ENCODE measurements at regions not wholly inside any gene's neighbourhood (a gene's known extent, or its start where the extent isn't known, plus 50 kb on each side); places are given as distances from the start of the nearest gene placed in this dataset.
"Not testable (repeated sequence)": the region's sequence is repeated elsewhere in the genome, so short reads cannot be mapped to it uniquely, and the experiment has no call there.

DNA sequence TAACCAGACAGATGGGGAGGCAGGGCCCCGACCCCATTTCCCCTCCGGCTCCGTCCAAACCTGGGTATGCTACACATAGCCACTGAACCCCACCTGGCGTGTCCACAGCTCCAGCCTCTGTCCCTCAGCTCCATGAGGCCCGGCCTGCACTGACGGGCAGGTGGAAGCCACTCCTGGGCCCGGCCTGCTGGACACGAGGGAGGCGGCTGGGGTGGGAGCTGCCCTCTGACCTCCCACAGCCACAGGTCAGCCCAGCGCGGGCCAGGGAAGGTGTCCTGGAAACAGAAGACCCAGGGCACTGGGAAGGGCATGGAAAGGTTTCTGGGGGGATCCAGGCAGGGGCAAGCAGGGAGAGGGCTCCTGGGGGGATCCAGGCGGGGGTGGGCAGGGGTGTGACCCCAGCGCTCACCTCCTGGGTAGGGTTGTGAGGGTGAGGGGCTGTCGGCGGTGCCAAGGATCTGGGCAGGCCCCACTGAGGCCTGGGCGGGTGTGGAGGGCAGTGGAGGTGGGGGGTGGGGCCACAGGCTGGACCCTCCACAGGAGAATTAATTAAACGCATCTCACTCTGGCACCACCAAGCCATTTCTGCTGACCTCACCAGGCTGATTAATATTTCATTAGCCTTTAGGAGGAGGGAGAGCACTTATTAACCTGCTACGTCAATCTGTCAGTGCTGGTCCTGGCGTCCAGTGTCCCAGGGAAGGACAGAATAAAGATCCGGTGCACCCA, 108.9 kb downstream of the UNCX start:
- DNase-seq: no peak

DNA sequence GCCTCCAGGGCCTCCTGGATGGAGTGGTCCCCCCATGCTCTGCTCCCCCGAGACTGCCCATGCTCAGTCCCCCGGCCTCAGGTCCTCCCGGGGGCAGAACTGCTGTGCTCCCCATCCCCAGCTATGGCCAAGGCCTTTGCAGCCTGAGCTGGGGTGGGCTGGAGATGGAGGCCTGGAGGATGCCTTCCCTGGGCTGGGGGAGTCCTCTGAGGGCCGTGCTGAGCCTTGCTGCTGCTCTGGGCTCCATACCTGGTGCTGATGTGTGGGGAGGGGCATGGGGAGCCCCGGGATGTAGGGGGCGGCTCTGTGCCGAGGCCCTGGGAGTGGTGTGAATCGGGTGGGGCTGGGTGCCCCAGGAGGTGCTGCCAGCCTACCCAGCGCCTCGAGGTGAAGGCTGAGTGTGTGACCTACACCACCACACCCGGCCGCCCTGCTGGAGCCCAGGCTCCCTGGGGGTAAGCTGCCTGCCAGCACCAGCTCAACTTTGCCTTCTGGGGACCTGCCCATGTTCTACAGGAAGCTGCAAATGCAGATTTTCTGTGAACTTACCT, 109.5 kb downstream of the UNCX start:
- no peak for DNase-seq

DNA sequence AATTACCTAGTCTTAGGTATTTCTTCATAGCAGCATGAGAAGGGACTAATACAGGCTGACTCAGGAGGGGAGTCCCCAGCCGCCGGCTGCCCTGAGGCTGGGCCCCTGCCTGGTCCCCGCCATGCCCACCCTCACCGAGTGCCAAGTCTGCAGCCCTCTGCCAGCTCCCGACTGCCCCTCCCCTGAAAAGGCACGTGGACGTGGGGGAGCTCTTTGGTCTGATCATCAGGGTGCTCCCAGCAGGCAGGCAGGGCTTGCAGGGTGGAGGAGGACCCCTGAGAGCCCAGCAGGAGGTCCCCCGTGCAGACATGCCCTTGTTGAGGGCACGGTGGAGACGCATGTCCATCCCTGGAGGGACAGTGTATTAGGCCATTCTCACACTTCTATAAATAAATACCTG, 110.9 kb downstream of the UNCX start:
- no peak for DNase-seq

DNA sequence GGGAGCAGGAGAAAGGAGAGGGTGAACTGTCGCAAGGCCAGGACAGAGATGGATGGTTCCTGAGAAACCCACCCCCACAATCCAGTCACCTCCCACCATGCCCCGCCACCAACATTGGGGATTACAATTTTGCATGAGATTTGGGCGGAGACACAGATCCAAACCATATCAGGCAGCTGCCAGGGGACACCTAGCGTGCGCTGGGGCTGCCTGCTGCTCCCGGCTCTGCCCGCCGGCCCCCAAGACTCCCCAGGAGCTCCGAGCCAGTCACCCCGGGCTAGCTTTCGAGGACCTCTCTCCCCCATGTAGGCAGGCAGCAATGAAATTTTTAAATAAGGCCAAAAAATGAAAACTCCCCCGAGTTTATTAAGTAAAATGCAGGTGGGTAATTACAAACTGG, 111.7 kb downstream of the UNCX start:
- DNase-seq: no peak

DNA sequence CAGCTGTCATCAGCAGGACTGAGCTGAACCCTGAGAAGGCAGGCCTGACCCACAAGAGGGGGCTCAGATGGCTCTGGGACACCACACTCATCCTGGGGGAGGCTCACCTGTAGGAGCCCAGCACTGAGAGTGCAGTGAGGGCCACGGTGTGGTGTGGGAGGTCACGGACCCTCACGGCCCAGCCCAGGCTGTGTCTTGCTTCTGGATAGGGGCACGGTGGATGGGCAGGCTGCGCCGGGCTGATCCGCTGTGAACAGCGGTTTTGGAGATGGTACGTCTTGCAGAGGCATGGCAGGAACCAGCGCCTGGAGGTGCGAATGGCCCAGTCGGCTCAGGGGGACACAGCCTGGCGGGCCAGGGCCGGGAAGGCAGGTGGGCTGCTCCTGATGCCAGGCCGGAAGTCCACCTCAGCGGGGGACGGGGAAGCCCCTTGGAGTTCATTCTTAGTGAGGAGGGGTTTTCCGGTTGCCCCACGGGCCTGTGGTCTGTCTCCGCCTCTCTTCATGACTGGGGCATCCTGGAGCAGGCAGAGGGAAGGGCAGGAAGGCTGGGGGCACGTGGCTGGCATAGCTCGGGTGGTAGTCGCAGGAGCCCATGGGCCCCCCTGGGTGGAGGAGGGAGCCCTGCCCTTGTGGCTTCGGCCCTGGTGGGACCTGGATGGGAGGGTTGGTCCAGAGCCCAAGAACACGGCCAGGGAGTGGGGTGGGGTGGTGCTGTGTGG, 112.5 kb downstream of the UNCX start:
- DNase-seq: no peak

DNA sequence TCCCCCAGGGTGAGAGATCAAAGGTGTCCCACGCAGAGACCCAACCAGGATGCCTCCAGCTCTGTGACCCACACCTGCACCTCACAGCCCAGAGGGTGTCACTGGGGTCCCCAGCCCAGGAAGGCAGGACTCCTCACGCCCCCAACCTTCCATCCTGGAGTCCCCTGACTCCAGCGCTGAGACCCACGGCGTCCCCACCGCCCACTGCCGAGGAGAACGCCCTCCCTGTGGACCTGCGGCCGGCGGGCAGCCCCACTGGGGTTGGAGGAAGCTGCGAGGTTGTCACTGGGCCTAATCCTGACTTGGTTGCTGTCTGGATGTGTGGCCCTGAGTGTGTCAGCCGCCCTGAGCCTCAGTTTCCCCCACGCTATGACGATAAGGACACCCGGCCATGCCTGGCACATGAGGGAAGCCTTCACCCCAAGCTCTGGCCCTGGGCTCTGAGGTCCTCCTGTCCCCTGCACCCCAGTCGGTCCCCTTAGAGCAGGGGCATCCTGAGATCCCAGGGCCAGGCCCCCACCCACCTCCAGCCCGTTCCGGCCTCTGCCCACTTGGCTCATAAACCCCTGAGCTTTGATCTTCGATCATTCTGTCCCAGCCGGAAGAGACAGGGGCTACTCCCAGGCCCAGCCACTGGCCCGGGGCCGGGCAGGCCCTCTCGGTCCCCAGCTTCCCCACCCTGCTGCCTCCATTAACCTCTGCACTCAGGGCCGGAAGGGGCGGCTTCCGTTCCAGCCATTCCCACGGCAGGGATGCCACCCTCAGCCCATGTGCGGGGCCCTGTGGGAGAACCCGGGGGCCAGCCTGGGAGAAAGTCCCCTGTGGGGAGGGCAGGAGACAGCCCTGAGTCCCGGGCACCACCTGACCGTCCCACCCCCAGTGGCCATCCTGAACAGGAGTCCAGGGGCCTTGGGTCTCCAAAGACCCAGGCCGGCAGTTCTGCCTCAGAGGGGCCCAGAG, 113.2 kb downstream of the MICALL2 start:
- DNase-seq: no peak

DNA sequence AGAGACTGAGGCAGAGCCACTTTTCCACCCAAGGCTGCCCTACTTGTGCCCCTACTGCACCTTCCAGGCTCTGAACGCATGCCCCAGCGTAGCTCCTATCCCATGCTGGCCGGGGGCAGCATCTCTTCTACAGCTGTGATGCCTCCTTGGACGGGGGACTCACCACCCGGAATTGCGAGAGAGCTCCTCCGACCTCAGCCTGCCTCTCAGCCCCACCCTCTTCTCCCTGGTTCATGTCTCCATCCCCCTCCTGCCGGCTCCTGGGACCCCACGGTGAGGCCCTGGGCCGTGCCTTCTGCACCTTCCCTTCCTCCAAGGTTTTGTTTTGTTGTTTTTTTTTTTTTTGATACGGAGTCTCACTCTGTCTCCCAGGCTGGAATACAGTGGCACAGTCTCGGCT, 112.4 kb downstream of the MICALL2 start:
- no peak for DNase-seq

DNA sequence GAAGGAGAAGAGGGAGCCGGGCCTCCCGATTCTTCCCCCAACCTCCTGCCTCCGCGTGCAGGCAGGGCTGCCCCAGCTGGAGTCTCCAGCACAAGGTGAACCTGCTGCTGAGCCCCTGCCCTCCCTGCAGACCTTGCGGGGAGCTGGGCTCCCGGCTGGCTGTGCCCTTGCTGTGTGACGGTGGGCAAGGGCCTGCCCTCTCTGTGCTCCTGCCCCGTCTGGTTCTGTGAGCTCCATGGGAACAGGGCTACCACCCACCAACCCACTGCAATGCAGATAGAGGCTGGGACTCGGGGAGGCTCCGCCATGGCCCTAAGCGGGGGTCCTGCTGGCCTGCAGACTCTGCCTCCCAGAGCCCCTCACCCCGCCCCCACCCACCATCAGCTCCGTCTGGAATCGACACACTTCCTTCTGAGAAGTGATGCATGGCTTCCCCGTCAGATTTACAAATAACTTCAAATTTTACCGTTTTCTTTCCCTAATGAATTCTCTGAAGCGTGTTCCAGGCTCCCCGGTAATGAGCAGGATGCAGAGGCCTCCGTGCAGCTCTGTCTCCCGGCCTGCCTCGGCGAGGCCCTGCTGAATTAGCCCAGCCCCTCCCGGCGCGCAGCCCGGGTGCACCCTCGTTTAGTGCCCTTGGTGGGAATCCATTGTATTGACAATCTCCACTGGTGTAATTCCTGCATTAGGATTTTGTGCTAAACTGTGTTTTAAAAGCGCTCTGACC, 111.0 kb downstream of the MICALL2 start:
- no peak for DNase-seq

DNA sequence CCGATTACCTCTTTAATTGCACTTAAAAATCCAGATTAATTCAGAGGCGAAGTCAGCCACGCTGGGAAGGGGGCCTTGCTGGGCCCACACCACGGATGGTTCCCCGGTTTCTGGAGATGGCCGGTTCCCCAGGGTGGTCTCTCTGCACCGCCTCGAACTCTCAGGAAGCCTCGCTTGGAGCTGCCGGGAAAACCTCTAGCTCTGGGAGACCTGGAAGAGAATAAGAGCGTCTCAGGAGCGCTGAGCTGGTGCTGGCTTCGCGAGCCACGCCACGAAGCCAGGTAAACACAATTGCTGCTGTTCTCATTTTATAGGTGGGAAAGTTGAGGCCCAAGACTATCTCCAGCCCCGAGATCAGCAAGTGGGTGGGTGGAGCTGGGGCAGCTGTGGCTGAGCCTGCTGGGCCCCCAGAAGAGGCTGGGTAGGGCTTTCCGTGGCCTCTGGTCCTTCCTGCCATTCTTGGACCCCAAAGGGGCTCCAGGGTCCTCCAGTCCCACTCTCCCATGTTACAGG, 110.4 kb downstream of the MICALL2 start:
- DNase-seq: no peak

DNA sequence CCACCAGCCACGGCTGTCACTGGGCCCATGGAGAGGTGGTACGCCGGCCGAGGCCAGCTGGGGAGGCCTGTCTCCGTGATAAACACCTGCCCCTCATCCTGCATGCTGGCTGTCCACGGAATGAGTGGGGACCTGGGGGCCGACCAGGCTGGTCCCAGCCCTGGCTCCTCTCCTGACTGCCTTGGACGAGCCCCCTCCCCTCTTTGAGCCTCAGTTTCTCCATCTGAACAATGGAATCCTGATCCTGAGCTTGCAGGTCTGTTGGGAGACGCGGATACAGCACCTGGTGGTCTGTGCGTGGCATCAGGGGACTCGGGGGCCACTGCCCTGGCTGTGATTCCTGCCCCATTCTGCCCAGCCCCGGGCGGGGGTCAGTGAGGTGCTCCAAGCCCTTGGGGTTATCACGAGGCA, 109.9 kb downstream of the MICALL2 start:
- DNase-seq: no peak

DNA sequence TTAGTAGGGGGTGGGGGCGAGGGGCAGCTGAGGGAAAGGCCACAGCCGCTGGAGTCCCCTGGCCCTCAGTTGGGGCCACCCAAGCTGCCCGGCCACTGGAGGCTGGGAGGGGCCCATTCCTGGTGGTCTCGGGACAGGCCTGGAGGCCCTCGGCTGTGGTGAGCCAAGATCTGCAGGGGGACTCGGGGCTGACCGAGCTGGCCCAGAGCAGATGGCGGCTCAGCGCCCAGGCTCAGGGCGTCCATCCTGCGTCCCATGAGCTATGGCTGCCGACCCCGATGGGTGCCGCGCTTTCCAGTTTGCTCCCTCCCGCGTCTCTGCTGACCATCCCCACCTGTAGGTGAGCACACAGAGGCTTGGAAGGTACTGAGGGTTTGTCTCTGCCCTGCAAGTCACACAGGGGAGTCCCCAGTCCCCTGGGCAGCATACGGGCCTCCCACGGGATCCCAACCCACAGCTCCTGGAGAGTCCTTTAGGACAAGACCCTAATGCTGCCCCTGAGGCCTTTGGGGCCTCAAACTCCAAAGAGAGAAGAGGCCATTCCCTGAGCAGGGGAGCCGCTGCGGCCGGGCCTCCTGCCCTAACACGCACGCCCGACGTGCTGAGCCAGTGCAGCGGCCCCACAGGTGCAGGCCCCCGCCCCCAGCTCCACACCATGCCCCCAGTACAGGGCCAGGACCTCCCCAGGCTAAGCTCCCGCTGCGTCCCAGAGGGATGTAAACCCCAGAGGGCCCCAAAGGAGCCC, 107.2 kb downstream of the MICALL2 start:
- no peak for DNase-seq

DNA sequence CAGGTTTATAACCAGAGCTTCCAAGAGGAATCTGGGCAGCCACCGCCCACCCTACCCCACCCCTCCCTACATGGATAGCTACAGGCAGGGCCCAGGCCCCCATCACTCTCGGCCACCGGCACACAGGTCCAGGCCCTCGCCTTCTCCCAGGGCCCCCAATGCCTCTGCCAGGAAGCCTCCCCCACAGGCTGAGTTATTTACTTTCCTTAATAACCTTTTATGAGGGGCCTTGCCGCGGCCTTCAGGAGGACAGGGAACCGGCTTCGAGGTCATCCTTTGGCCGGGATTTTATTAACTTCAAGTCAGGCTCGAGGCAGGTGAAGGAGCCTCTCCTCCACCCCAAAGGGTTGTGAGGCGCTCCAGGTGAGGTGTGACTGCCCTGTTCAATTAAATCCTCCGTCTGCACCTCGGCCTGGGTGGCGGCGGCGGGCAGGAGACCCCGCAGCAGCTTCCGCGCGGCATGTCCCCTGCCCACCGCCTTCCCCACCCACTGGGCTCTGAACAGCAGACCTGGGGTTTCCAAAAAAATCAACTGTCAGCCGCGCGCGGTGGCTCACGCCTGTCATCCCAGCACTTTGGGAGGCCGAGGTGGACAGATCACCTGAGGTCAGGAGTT, 106.5 kb downstream of the MICALL2 start:
- no peak for DNase-seq

DNA sequence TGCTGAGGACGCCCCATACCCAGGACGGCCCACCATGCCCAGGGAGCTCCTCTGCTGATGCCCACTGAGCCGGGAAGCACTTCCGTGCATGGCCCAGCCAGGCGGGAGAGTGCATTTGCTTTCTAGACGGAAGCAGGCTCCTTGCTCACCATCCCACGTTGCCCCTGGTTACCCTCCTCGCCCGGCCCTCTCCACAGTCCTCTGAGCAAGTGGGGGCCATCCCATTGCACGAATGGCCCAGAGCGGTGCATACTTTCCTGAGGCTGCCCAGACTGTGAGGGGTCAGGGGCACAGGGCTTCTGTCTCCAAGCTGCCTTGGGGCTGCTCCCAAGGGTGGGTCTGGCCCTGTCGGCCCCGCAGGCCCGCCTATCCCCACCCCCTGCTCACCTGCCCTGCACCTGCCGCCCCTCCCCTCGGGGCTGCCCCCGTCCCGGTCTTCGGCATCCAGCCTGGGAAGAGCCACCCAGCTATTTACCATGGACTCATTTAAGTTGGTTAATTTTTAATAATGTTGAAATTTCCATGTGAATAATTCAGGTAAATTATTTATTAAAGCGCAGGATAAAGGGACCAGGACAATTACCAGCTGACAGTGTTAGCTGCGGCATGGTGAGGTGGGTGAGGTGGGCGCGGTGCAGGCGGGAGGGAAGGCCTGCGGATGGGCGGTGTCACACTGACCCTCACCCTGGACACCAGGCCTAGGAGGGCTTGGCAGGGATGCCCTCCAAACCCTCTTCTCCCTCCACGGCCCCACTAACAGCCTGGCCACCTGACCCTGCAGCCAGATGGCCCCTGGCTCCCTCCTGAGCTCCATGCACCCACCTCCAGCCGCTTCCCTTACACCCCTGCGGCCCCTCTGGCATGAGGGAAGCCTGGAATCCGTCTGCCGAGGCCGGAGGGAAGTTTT, 104.4 kb downstream of the MICALL2 start:
- peak; percentile 62 for DNase-seq

DNA sequence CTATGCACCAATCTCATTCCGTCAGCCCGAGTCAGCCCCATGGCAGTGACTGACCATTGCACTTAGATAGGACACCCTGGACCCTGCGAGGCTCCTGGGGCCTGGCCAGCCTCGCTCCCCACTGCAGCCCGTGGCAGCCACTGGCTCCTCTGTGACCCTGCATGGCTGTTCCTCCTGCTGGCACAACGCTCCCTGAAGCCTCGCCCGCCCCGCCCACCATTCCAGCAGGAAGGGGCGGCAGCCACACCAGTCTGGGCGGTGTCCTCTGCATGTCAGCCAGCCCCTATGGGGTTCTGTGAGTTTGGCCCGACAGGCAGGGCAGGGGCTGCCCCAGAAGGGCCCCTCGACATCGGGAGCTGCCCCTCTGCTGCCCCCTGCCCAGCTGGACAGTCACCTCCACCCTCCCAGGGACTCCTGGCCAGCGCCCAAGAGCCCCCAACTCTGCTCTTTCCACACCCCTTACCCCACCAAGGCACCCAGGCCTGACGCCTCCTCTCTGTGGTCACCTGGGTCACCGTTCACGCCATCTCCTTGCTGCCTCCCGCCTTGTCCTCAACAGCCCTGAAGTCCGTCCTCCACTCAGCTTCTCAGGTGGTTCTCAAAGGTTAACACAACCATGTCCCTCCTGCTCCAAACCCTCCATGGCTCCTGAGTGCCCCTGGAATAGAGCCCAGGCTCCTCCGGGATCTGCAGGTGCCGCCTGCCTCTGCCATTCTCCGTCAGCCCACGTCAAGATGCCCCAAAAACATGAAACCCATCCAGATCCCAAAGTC, 103.5 kb downstream of the MICALL2 start:
- no peak for DNase-seq

DNA sequence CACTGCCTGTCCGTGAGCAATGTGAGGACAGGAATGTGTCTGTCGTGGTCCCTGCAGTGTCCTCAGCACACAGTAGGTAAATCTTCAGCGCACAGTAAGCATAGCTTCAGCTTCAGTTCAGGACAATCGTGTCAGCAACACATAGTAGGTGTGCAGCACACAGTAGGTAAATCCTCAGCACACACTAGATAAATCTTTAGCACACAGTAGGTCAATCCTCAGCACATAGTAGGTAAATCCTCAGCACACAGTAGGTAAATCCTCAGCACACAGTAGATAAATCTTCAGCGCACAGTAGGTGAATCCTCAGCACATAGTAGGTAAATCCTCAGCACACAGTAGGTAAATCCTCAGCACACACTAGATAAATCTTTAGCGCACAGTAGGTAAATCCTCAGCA, 102.4 kb downstream of the MICALL2 start:
- DNase-seq: not testable (repeated sequence)

DNA sequence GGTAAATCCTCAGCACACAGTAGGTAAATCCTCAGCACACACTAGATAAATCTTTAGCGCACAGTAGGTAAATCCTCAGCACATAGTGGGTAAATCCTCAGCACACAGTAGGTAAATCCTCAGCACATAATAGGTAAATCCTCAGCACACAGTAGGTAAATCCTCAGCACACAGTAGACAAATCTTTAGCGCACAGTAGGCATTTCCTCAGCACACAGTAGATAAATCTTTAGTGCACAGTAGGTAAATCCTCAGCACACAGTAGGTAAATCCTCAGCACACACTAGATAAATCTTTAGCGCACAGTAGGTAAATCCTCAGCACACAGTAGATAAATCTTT, 102.0 kb downstream of the MICALL2 start:
- DNase-seq: not testable (repeated sequence)

DNA sequence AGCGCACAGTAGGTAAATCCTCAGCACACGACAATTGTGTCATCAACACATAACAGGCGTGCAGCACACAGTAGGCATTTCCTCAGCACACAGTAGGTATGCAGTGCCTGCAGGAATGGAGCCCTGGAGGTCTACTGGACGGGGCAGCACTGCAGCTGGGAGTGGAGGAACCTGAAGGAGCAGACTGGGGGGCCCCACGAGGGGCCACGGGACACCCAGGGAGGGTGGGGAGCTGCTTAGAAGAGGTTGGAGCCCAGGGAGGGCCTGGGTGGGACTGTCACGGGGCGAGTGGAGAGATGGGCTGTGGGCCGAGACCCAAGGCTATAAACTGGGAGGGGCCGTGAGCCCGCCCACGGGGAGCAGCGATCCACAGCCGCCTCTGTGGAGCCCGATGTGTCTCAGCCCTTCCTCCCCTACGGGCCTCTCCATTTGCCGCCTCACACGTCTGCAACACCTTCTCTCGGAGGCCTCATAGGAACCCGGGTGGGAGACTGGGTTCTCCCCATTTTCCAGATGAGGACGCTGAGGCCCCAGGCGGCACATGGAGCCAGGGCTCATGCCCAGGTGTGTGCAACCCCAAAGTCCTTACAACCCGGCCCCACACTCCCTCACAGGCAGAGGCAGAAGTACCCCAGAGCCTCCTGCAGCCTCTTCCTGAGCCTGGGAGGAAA, 101.5 kb downstream of the MICALL2 start:
- DNase-seq: no peak
